ENCODE measurements at regions not wholly inside any gene's neighbourhood (a gene's known extent, or its start where the extent isn't known, plus 50 kb on each side); places are given as distances from the start of the nearest gene placed in this dataset.

DNA sequence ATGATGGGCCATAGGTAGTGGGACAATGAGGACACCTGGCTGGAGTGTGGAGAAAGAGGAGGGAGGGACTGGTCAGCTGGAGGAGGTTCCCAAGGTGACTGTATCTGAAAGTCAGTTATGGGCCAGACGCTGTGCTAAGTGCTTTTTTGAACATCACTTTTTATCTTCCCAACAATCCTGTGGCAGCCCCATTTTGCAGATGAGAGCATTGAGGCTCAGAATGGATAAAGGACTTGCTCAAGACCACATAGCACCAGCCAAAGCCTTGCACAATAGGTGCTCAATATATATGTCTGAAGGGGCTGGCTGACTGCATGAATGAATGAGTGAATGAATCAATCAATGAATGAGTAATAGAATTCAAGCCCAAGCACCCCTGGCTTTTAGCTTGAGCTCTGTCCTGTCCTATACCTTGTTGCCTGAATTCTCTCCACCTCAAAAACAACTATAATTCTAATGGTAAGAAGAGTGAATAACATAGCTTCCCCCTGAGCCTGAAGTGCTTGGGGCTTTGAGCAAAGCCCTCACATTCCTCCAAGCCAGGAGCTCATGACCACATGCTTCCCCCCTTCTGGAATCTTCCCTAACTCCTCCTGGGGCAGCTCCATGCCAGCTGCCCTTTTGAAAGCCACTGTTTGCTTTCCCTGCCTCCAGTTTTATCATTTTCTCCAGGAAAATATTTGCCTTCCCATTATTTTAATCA, 150.9 kb downstream of the RPLP1 start:
- POLR2A ChIA-PET, result no interaction called here
- TF ChIP-seq TARDBP (IDR thresholded peaks at IDR 0.05), result no peak
- no peak for TF ChIP-seq L3MBTL2 (conservative IDR thresholded peaks at IDR 0.05)
- TF ChIP-seq CTBP1 (IDR thresholded peaks at IDR 0.05; ENCODE audit: borderline replicate concordance), result no peak
- TF ChIP-seq SP1 (IDR thresholded peaks at IDR 0.05), result no peak
- TF ChIP-seq SUZ12 (IDR thresholded peaks at IDR 0.05), result no peak
- no peak for TF ChIP-seq ELF4 (IDR thresholded peaks at IDR 0.05)
- TF ChIP-seq, protein P1, sequence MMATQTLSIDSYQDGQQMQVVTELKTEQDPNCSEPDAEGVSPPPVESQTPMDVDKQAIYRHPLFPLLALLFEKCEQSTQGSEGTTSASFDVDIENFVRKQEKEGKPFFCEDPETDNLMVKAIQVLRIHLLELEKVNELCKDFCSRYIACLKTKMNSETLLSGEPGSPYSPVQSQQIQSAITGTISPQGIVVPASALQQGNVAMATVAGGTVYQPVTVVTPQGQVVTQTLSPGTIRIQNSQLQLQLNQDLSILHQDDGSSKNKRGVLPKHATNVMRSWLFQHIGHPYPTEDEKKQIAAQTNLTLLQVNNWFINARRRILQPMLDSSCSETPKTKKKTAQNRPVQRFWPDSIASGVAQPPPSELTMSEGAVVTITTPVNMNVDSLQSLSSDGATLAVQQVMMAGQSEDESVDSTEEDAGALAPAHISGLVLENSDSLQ (IDR thresholded peaks at IDR 0.05), result no peak
- TF ChIP-seq HDGF (IDR thresholded peaks at IDR 0.05; ENCODE audit: borderline replicate concordance), result no peak
- TF ChIP-seq BHLHE40 (IDR thresholded peaks at IDR 0.05; ENCODE audit: borderline replicate concordance), result no peak
- no peak for TF ChIP-seq ARNT (IDR thresholded peaks at IDR 0.05)
- TF ChIP-seq FOXA1 (IDR thresholded peaks at IDR 0.05), result no peak
- no peak for TF ChIP-seq ZNF384 (IDR thresholded peaks at IDR 0.05)
- no peak for TF ChIP-seq FOXK2 (IDR thresholded peaks at IDR 0.05)
- no peak for TF ChIP-seq LEF1 (IDR thresholded peaks at IDR 0.05; ENCODE audit: borderline replicate concordance)
- no peak for TF ChIP-seq FOXM1 (IDR thresholded peaks at IDR 0.05; ENCODE audit: borderline replicate concordance)
- no peak for TF ChIP-seq NFRKB (IDR thresholded peaks at IDR 0.05)
- no peak for DNase-seq (ENCODE audit: extremely low spot score)
- CTCF ChIA-PET, result interaction anchor here (2.4 kb wide), 1 partner anchor 13 kb away, joined by 7 read pairs; no protein-coding TSS in a partner anchor

DNA sequence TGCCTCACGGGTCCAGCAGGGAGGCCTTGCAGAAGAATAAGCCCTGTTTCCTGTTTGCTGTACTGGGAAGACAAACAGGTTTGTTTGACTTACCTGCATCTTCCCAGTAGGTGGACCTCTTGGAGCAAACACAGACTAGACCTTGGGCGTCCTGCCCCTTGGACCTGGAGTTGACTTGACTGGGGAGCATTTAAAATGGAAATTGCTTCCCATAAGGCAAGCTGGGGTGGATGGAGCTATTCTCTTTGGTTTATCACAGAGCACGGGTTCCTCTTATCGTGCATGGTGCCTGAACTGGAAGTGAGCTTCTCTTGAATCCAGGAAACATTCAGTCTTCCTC, 151.4 kb downstream of the RPLP1 start:
- TF ChIP-seq SUZ12 (IDR thresholded peaks at IDR 0.05) (no peak), L3MBTL2 (conservative IDR thresholded peaks at IDR 0.05) (no peak), SP1 (IDR thresholded peaks at IDR 0.05) (no peak), LEF1 (IDR thresholded peaks at IDR 0.05; ENCODE audit: borderline replicate concordance) (no peak), ZNF384 (IDR thresholded peaks at IDR 0.05) (no peak), FOXA1 (IDR thresholded peaks at IDR 0.05) (no peak)
- DNase-seq (ENCODE audit: extremely low spot score), result no peak
- CTCF ChIA-PET, result interaction anchor here (2.4 kb wide), 1 partner anchor 13 kb away, joined by 7 read pairs; no protein-coding TSS in a partner anchor
- POLR2A ChIA-PET, result no interaction called here

DNA sequence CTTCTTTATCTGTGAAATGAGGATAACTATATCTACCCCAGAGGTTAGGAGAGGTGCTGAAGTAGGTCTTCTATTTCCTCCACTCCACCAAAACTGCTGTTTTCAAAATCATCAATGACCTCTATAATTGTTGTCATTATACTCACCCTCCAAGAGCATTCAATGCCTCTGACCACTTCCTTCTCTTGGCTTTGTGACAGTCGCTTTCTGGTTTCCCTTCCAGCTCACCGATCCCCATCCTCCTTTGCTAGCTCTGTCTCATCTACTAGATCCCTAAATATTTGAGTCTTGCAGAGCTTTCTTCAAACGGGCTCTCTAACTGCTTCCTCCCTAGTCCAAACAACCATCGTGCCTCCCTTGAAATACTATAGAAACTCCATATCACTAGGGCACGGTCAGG, 153.5 kb downstream of the RPLP1 start:
- TF ChIP-seq ZNF384 (IDR thresholded peaks at IDR 0.05) (no peak), FOXK2 (IDR thresholded peaks at IDR 0.05) (no peak), SUZ12 (IDR thresholded peaks at IDR 0.05) (no peak), CTBP1 (IDR thresholded peaks at IDR 0.05; ENCODE audit: borderline replicate concordance) (no peak), NFRKB (IDR thresholded peaks at IDR 0.05) (no peak), FOXM1 (IDR thresholded peaks at IDR 0.05; ENCODE audit: borderline replicate concordance) (no peak), LEF1 (IDR thresholded peaks at IDR 0.05; ENCODE audit: borderline replicate concordance) (no peak), SP1 (IDR thresholded peaks at IDR 0.05) (no peak), L3MBTL2 (conservative IDR thresholded peaks at IDR 0.05) (no peak)
- CTCF ChIA-PET, result interaction anchor here (0.6 kb wide), 1 partner anchor 838 kb away, joined by 3 read pairs; no protein-coding TSS in a partner anchor
- POLR2A ChIA-PET, result no interaction called here
- no peak for DNase-seq (ENCODE audit: extremely low spot score)

DNA sequence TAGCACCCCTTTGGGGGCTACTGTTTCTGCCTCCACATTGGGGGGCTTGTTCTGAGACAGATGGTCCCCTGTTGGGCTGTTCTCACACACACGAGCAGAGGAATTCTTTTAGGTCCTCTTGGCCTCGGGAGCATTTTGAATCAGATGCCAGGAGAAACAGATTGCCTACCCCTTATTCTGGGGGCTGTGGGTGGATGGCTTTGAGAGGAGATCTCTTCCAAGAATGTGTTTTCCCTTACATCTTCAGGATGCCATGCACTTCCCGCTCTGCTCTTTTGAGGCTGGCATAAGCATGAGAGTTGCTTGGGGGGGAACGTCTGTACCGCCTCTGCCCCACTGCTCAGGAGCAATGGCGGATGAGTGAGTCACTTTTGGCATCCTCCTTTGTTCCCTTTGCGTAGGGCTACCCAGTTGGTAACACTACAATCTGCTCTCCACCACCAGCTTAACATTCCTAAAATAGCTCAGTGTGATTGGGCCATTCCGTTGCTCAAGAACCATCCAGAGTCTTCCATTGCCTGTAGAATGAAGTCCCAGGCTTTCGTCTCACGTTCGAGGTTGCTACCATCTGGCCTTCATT, 154.4 kb downstream of the RPLP1 start:
- no peak for TF ChIP-seq FOXM1 (IDR thresholded peaks at IDR 0.05; ENCODE audit: borderline replicate concordance)
- no peak for TF ChIP-seq LEF1 (IDR thresholded peaks at IDR 0.05; ENCODE audit: borderline replicate concordance)
- TF ChIP-seq ZNF384 (IDR thresholded peaks at IDR 0.05), result no peak
- TF ChIP-seq SP1 (IDR thresholded peaks at IDR 0.05), result no peak
- TF ChIP-seq TARDBP (IDR thresholded peaks at IDR 0.05), result no peak
- TF ChIP-seq ARNT (IDR thresholded peaks at IDR 0.05), result no peak
- TF ChIP-seq ELF4 (IDR thresholded peaks at IDR 0.05), result no peak
- TF ChIP-seq L3MBTL2 (conservative IDR thresholded peaks at IDR 0.05), result no peak
- no peak for TF ChIP-seq FOXA1 (IDR thresholded peaks at IDR 0.05)
- TF ChIP-seq FOXK2 (IDR thresholded peaks at IDR 0.05), result no peak
- no peak for TF ChIP-seq SUZ12 (IDR thresholded peaks at IDR 0.05)
- no peak for TF ChIP-seq CTBP1 (IDR thresholded peaks at IDR 0.05; ENCODE audit: borderline replicate concordance)
- TF ChIP-seq NFRKB (IDR thresholded peaks at IDR 0.05), result no peak
- TF ChIP-seq, protein P1 (IDR thresholded peaks at IDR 0.05), result no peak
- TF ChIP-seq BHLHE40 (IDR thresholded peaks at IDR 0.05; ENCODE audit: borderline replicate concordance), result no peak
- ChIA-PET POLR2A (no interaction called here), CTCF (no interaction called here)
- DNase-seq (ENCODE audit: extremely low spot score), result no peak

DNA sequence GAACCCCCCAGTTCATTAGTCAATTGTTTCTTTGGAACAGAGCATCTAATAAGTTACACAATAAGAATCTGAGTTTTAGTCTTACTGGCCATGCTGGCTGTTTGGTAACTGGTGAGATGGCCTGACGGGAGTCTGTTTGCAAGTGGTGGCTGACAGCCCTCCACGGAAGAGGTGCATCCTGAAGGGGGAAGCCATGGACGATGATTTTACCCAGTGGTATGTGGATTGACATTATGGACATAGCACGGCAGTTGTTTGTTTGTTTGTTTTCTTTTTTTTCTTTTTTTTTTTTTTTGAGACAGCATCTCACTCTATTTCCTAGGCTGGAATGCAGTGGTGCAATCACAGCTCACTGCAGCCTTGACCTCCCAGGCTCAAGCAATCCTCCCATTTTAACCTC, 156.0 kb downstream of the RPLP1 start:
- TF ChIP-seq TARDBP (IDR thresholded peaks at IDR 0.05) (no peak), ZNF384 (IDR thresholded peaks at IDR 0.05) (no peak), SUZ12 (IDR thresholded peaks at IDR 0.05) (no peak), SP1 (IDR thresholded peaks at IDR 0.05) (no peak), FOXM1 (IDR thresholded peaks at IDR 0.05; ENCODE audit: borderline replicate concordance) (no peak), CTBP1 (IDR thresholded peaks at IDR 0.05; ENCODE audit: borderline replicate concordance) (no peak), ELF4 (IDR thresholded peaks at IDR 0.05) (no peak), BHLHE40 (IDR thresholded peaks at IDR 0.05; ENCODE audit: borderline replicate concordance) (no peak), LEF1 (IDR thresholded peaks at IDR 0.05; ENCODE audit: borderline replicate concordance) (no peak), FOXA1 (IDR thresholded peaks at IDR 0.05) (no peak), NFRKB (IDR thresholded peaks at IDR 0.05) (no peak), FOXK2 (IDR thresholded peaks at IDR 0.05) (no peak), ARNT (IDR thresholded peaks at IDR 0.05) (no peak), L3MBTL2 (conservative IDR thresholded peaks at IDR 0.05) (no peak), HDGF (IDR thresholded peaks at IDR 0.05; ENCODE audit: borderline replicate concordance) (no peak)
- TF ChIP-seq, protein P1 (IDR thresholded peaks at IDR 0.05), result no peak
- POLR2A ChIA-PET, result no interaction called here
- CTCF ChIA-PET, result no interaction called here
- DNase-seq (ENCODE audit: extremely low spot score), result no peak

DNA sequence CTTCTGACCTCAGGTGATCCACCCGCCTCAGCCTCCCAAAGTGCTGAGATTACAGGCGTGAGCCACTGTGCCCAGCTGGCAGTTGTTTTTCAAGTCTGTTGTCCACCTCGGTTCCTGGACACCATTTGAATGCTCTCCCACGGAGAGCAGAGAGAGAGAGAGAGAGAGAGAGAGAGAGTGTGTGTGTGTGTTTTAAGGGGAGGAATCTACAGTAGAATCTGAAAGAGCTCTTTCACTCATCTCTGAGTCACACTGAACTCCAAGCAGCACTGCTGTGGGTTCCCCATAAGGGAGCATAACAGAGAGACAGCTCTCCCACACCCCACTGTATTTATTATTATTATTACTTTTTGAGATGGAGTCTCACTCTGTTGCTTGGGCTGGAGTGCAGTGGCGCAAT, 156.6 kb downstream of the RPLP1 start:
- CTCF ChIA-PET, result no interaction called here
- POLR2A ChIA-PET, result no interaction called here
- TF ChIP-seq ARNT (IDR thresholded peaks at IDR 0.05) (no peak), BHLHE40 (IDR thresholded peaks at IDR 0.05; ENCODE audit: borderline replicate concordance) (no peak), NFRKB (IDR thresholded peaks at IDR 0.05) (no peak), SUZ12 (IDR thresholded peaks at IDR 0.05) (no peak), ELF4 (IDR thresholded peaks at IDR 0.05) (no peak), FOXK2 (IDR thresholded peaks at IDR 0.05) (no peak), SP1 (IDR thresholded peaks at IDR 0.05) (no peak), HDGF (IDR thresholded peaks at IDR 0.05; ENCODE audit: borderline replicate concordance) (no peak), L3MBTL2 (conservative IDR thresholded peaks at IDR 0.05) (no peak), FOXM1 (IDR thresholded peaks at IDR 0.05; ENCODE audit: borderline replicate concordance) (no peak), CTBP1 (IDR thresholded peaks at IDR 0.05; ENCODE audit: borderline replicate concordance) (no peak), LEF1 (IDR thresholded peaks at IDR 0.05; ENCODE audit: borderline replicate concordance) (no peak), FOXA1 (IDR thresholded peaks at IDR 0.05) (no peak), TARDBP (IDR thresholded peaks at IDR 0.05) (no peak), ZNF384 (IDR thresholded peaks at IDR 0.05) (no peak)
- TF ChIP-seq, protein P1 (IDR thresholded peaks at IDR 0.05), result no peak
- no peak for DNase-seq (ENCODE audit: extremely low spot score)

All from HEK293T (cell line).